GM23338 (cell line): ENCODE measurements at regions not wholly inside any gene's neighbourhood (a gene's known extent, or its start where the extent isn't known, plus 50 kb on each side); places are given as distances from the start of the nearest gene placed in this dataset.

ENCODE experiments used
- CREB1 ChIP-seq: fragments of 250-450 bp; sonication (Bioruptor Pico); IDR thresholded peaks from 2 replicates; pipeline ENCODE4 v1.5.0; 2020; ENCODE audit warnings: low read depth, mild to moderate bottlenecking, moderate library complexity
- CTCF ChIP-seq, 2 experiments: fragments of 200-600 bp in 1 of 2; sonication (generic) in 1 of 2; conservative IDR thresholded peaks; 2 replicates each; pipeline versions ENCODE4 v1.5.1 to v1.6.1; 2016 to 2017; ENCODE audit warnings: antibody characterized with exemption in 2 of 2, low read depth in 2 of 2, mild to moderate bottlenecking in 2 of 2, moderate library complexity in 1 of 2
- ETS1 ChIP-seq: IDR thresholded peaks from 2 replicates; pipeline ENCODE4 v1.6.1; 2016; ENCODE audit warnings: antibody characterized with exemption
- EZH2 ChIP-seq: fragments of 200-600 bp; sonication (generic); IDR thresholded peaks from one replicate; pipeline ENCODE4 v1.8.0; 2017; ENCODE audit warnings: antibody characterized with exemption, mild to moderate bottlenecking, low read depth; ENCODE audit not compliant: unreplicated experiment
- EZH2phosphoT487 ChIP-seq: fragments of 200-600 bp; sonication (generic); IDR thresholded peaks from one replicate; pipeline ENCODE4 v1.8.1; 2018; ENCODE audit warnings: antibody characterized with exemption; ENCODE audit not compliant: unreplicated experiment
- JUNB ChIP-seq: IDR thresholded peaks from one replicate; pipeline ENCODE4 v1.6.1; 2016; ENCODE audit warnings: antibody characterized with exemption; ENCODE audit not compliant: unreplicated experiment
- NANOG ChIP-seq: IDR thresholded peaks from 2 replicates; pipeline ENCODE4 v1.6.1; 2016; ENCODE audit warnings: antibody characterized with exemption, borderline replicate concordance
- POLR2AphosphoS5 ChIP-seq: IDR thresholded peaks from 2 replicates; pipeline ENCODE4 v1.6.1; 2016; ENCODE audit warnings: antibody characterized with exemption, low read depth
- STAT1 ChIP-seq: IDR thresholded peaks from one replicate; pipeline ENCODE4 v1.6.1; 2016; ENCODE audit warnings: antibody characterized with exemption; ENCODE audit not compliant: unreplicated experiment
- ZNF114 ChIP-seq: fragments of 250-450 bp; sonication (Bioruptor Pico); IDR thresholded peaks from 2 replicates; pipeline ENCODE4 v1.5.0; 2020; ENCODE audit warnings: mild to moderate bottlenecking, moderate library complexity
- ZNF331 ChIP-seq: fragments of 250-450 bp; sonication (Bioruptor Pico); IDR thresholded peaks from 2 replicates; pipeline ENCODE4 v1.5.0; 2020; ENCODE audit warnings: low read depth, mild to moderate bottlenecking, moderate library complexity
- ZNF462 ChIP-seq: fragments of 250-450 bp; sonication (Bioruptor Pico); IDR thresholded peaks from 2 replicates; pipeline ENCODE4 v1.5.0; 2020; ENCODE audit warnings: mild to moderate bottlenecking, moderate library complexity
- TF ChIP-seq, protein P1 (sequence below): IDR thresholded peaks from one replicate; pipeline ENCODE4 v1.6.1; 2018; ENCODE audit warnings: antibody characterized with exemption; ENCODE audit not compliant: unreplicated experiment

DNA sequence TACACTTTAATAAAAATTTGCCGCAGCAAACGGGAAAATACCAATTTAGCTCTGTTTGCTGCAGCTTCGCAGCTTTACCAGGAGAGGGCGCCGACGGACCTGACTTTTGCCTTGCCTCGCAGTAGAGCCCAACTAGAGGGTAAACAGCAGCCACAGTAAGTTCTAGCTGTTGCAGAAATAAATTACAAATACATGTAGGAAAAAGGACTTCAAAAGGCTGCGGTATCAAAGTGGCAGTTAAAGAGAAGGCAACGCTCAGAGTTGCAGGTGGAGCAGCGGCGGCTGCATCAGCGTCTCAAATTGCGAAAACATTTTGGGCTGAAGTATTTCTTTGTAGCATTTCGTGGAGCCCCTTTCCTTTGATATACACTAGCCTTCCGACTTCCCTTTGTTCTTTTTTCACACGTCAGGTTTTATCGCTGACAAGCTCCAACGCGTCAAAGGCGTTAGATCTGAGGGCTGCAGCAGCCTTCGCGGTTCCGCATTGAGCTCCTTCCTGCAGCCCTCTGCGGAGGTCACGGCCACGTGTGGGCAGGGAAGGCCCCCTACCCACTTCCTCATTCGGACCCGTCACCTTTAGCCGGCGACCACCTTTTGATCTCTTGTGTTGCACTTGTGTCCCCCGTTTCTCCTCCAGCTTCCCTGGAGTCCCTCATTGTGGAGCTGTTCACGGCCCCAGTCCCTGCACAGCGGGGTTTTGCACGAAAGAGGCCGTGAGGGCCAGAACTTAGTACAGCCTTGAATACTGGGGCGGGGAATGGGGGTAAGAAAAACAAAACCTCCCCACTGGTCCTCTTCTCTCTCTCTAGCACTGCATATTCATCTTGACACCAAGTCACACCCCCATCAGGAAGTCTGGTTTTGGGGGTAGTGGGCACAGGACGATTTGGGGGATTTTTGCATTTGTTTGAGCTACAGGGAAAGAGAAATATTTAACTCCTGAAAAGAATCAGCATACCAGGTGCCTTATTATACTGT is 72.8 kb downstream of the S1PR1 start:
- no peak for TF ChIP-seq EZH2
- TF ChIP-seq EZH2phosphoT487 = no peak
- TF ChIP-seq, protein P1, sequence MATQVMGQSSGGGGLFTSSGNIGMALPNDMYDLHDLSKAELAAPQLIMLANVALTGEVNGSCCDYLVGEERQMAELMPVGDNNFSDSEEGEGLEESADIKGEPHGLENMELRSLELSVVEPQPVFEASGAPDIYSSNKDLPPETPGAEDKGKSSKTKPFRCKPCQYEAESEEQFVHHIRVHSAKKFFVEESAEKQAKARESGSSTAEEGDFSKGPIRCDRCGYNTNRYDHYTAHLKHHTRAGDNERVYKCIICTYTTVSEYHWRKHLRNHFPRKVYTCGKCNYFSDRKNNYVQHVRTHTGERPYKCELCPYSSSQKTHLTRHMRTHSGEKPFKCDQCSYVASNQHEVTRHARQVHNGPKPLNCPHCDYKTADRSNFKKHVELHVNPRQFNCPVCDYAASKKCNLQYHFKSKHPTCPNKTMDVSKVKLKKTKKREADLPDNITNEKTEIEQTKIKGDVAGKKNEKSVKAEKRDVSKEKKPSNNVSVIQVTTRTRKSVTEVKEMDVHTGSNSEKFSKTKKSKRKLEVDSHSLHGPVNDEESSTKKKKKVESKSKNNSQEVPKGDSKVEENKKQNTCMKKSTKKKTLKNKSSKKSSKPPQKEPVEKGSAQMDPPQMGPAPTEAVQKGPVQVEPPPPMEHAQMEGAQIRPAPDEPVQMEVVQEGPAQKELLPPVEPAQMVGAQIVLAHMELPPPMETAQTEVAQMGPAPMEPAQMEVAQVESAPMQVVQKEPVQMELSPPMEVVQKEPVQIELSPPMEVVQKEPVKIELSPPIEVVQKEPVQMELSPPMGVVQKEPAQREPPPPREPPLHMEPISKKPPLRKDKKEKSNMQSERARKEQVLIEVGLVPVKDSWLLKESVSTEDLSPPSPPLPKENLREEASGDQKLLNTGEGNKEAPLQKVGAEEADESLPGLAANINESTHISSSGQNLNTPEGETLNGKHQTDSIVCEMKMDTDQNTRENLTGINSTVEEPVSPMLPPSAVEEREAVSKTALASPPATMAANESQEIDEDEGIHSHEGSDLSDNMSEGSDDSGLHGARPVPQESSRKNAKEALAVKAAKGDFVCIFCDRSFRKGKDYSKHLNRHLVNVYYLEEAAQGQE = no peak
- no peak for TF ChIP-seq POLR2AphosphoS5
- peak; percentile 90 to 94 for TF ChIP-seq CTCF (conservative IDR thresholded peaks at IDR 0.05; ENCODE audit: low read depth in 2 of 2)
- TF ChIP-seq ZNF462 (CRISPR knock-in tag) = peak; percentile 89
- no peak for TF ChIP-seq ETS1
- peak; percentile 19; the same call in 1 of the 2 replicates for TF ChIP-seq CREB1 (CRISPR knock-in tag)
- no peak for TF ChIP-seq ZNF331 (CRISPR knock-in tag)
- TF ChIP-seq NANOG = peak; percentile 24; the same call in 1 of the 2 replicates
- no peak for TF ChIP-seq STAT1
- no peak for TF ChIP-seq JUNB
- TF ChIP-seq ZNF114 (CRISPR knock-in tag) = 0 out of 2 replicates have a peak, but pooled peaks have one; percentile 26
